DND-41 (cell line): ENCODE measurements at regions not wholly inside any gene's neighbourhood (a gene's known extent, or its start where the extent isn't known, plus 50 kb on each side); places are given as distances from the start of the nearest gene placed in this dataset.

Experiments
- ATAC-seq: fragments of 200-7000 bp; cut with Tn5 transposase; 3 replicates; pipeline ENCODE4 v1.9.1; 2021; ENCODE audit warnings: low read depth; ENCODE audit not compliant: insufficient read depth
- DNase-seq: peaks from one replicate; pipeline ENCODE4 v3.0.0-alpha.2; 2020
- H2AFZ ChIP-seq: 2 replicates; pipeline ENCODE4 v1.6.0; 2012; ENCODE audit warnings: low read depth, low read length
- H3K27ac ChIP-seq: 2 replicates; pipeline ENCODE4 v1.5.1; 2012; ENCODE audit warnings: low read length, inconsistent platforms
- H3K27me3 ChIP-seq: fragments of 200-600 bp; sonication (generic); 2 replicates; pipeline ENCODE4 v1.6.0; 2012; ENCODE audit warnings: low read length, mild to moderate bottlenecking, inconsistent platforms; ENCODE audit not compliant: insufficient read depth, poor library complexity
- H3K36me3 ChIP-seq: 2 replicates; pipeline ENCODE4 v1.5.1; 2012; ENCODE audit warnings: low read length, inconsistent platforms; ENCODE audit not compliant: insufficient read depth
- H3K4me1 ChIP-seq: 2 replicates; pipeline ENCODE4 v1.5.1; 2012; ENCODE audit warnings: mild to moderate bottlenecking, low read length; ENCODE audit not compliant: insufficient read depth
- H3K4me2 ChIP-seq: 2 replicates; pipeline ENCODE4 v1.6.0; 2012; ENCODE audit warnings: mild to moderate bottlenecking, moderate library complexity, low read length, inconsistent platforms; ENCODE audit not compliant: insufficient read depth
- H3K4me3 ChIP-seq, 2 experiments: fragments of 200-600 bp in 1 of 2; shearing (Covaris generic) in 1 of 2; 2 replicates each; pipeline ENCODE4 v1.5.1; 2012 to 2016; ENCODE audit warnings: inconsistent platforms in 2 of 2, low read length in 2 of 2, mild to moderate bottlenecking in 2 of 2, low read depth in 1 of 2, moderate library complexity in 1 of 2
- H3K79me2 ChIP-seq: 2 replicates; pipeline ENCODE4 v1.6.0; 2012; ENCODE audit warnings: low read length, inconsistent platforms; ENCODE audit not compliant: insufficient read depth
- H3K9ac ChIP-seq: 2 replicates; pipeline ENCODE4 v1.6.0; 2012; ENCODE audit warnings: low read depth, mild to moderate bottlenecking, inconsistent platforms, low read length, moderate library complexity
- H3K9me3 ChIP-seq: 2 replicates; pipeline ENCODE4 v1.5.1; 2012; ENCODE audit warnings: low read length, moderate library complexity, mild to moderate bottlenecking, inconsistent platforms; ENCODE audit not compliant: insufficient read depth, severe bottlenecking
- H4K20me1 ChIP-seq: 2 replicates; pipeline ENCODE4 v1.6.0; 2012; ENCODE audit warnings: low read length; ENCODE audit not compliant: insufficient read depth
- CTCF ChIP-seq: IDR thresholded peaks from 2 replicates; pipeline ENCODE4 v1.5.1; 2012; ENCODE audit warnings: borderline replicate concordance, low read length, moderate library complexity, mild to moderate bottlenecking; ENCODE audit not compliant: poor library complexity, severe bottlenecking; ENCODE audit errors: extremely low read depth
- EZH2 ChIP-seq: IDR thresholded peaks from 3 replicates; pipeline ENCODE4 v1.6.1; 2012; ENCODE audit warnings: borderline replicate concordance, low read depth, mild to moderate bottlenecking, moderate library complexity, low read length, inconsistent platforms; ENCODE audit not compliant: severe bottlenecking

GRCh38 chr16:6363896-6364607 is 968.6 kb upstream of the RBFOX1 start:
- no peaks in the 10 kb centered on the region for H3K9me3 ChIP-seq
- H3K36me3 ChIP-seq = no peaks in the 10 kb centered on the region
- H3K27me3 ChIP-seq = no peaks in the 10 kb centered on the region
- H3K4me2 ChIP-seq = no peak overlapping the region
- H2AFZ ChIP-seq = no peak overlapping the region
- H3K27ac ChIP-seq = no peak overlapping the region
- H3K4me3 ChIP-seq = no peak overlapping the region
- H3K9ac ChIP-seq = no peak overlapping the region
- DNase-seq (no peak), ATAC-seq (no peak)
- H3K79me2 ChIP-seq = no peaks in the 10 kb centered on the region
- H4K20me1 ChIP-seq = no peaks in the 10 kb centered on the region
- no peaks in the 10 kb centered on the region for H3K4me1 ChIP-seq
- TF ChIP-seq CTCF (no peak), EZH2 (no peak)

- no peak overlapping the region for H3K9ac ChIP-seq
- no peak for ATAC-seq
- no peaks in the 10 kb centered on the region for H3K27me3 ChIP-seq
- H3K27ac ChIP-seq = no peak overlapping the region
- no peaks in the 10 kb centered on the region for H3K4me1 ChIP-seq
- H3K4me2 ChIP-seq = no peak overlapping the region
- TF ChIP-seq CTCF (no peak), EZH2 (no peak)
- DNase-seq = no peak
- H2AFZ ChIP-seq = no peak overlapping the region
- no peaks in the 10 kb centered on the region for H3K36me3 ChIP-seq
- no peak overlapping the region for H3K4me3 ChIP-seq
- no peaks in the 10 kb centered on the region for H4K20me1 ChIP-seq
- no peaks in the 10 kb centered on the region for H3K79me2 ChIP-seq
- no peaks in the 10 kb centered on the region for H3K9me3 ChIP-seq
Measured at GRCh38 chr16:6363396-6363795, 969.2 kb upstream of the RBFOX1 start.

- no peak overlapping the region for H2AFZ ChIP-seq
- no peaks in the 10 kb centered on the region for H4K20me1 ChIP-seq
- H3K36me3 ChIP-seq = no peaks in the 10 kb centered on the region
- H3K4me2 ChIP-seq = no peak overlapping the region
- H3K27ac ChIP-seq = no peak overlapping the region
- ATAC-seq (no peak), DNase-seq (no peak)
- H3K4me3 ChIP-seq = no peak overlapping the region
- no peaks in the 10 kb centered on the region for H3K79me2 ChIP-seq
- H3K9me3 ChIP-seq = no peaks in the 10 kb centered on the region
- H3K27me3 ChIP-seq = no peaks in the 10 kb centered on the region
- H3K9ac ChIP-seq = no peak overlapping the region
- no peaks in the 10 kb centered on the region for H3K4me1 ChIP-seq
- TF ChIP-seq EZH2 (no peak), CTCF (no peak)
Measured at GRCh38 chr16:6362321-6362720, 970.3 kb upstream of the RBFOX1 start.
